K562 (cell line): ENCODE measurements at regions not wholly inside any gene's neighbourhood (a gene's known extent, or its start where the extent isn't known, plus 50 kb on each side); places are given as distances from the start of the nearest gene placed in this dataset.

Experiments used
- ATAC-seq: fragments of 200-7000 bp; cut with Tn5 transposase; 3 replicates; pipeline ENCODE4 v1.9.1; 2020; ENCODE audit warnings: moderate library complexity
- BruUV-seq: library from RNA; stranded (reverse); fragments of 400-500 nt; replicated peaks from 2 replicates; lab custom pipeline; 2021; lab: Mats Ljungman, UMichigan
- CTCF ChIA-PET: fragments of 300-600 bp; formaldehyde crosslinking; extraction: SDS; loops from one replicate; lab custom pipeline; 2021; ENCODE audit warnings: low intra/inter-chr PET ratio; lab: Yijun Ruan, JAX
- POLR2A ChIA-PET: fragments of 300-600, 350-650 bp; sonication (Branson Sonifier 250); formaldehyde crosslinking; extraction: SDS; loops from one replicate; lab custom pipeline; 2021; ENCODE audit warnings: antibody characterized with exemption, inconsistent platforms; lab: Yijun Ruan, JAX
- DNase-seq, 4 experiments: peaks; one replicate each; pipeline versions ENCODE4 v3.0.0 to v3.0.0-alpha.2; 2011 to 2018; ENCODE audit warnings: low spot score in 3 of 4, mixed read lengths in 3 of 4; ENCODE audit errors: extremely low read depth in 1 of 4
- FAIRE-seq: peaks from 2 replicates; lab custom pipeline; 2011; peaks lifted over from hg19 to GRCh38; lab: Jason Lieb, UNC
- H2AFZ ChIP-seq: 2 replicates; pipeline ENCODE4 v1.6.0; 2011; ENCODE audit warnings: low read depth, low read length, control low read depth, inconsistent platforms
- H3K27ac ChIP-seq: fragments of 200-600 bp; 3 replicates; pipeline ENCODE4 v1.8.0; 2011; ENCODE audit warnings: low read depth, mild to moderate bottlenecking, control low read depth, inconsistent platforms, low read length, moderate library complexity, mixed read lengths; ENCODE audit errors: extremely low read depth
- H3K27me3 ChIP-seq, 2 experiments: fragments of 300-600 bp in 1 of 2; 2 replicates in 1 of 2; 3 replicates in 1 of 2; pipeline versions ENCODE4 v1.6.0 to v1.8.0; 2011; ENCODE audit warnings: inconsistent platforms in 2 of 2, low read length in 2 of 2, mild to moderate bottlenecking in 1 of 2, mixed read lengths in 1 of 2, moderate library complexity in 1 of 2; ENCODE audit not compliant: control insufficient read depth in 2 of 2, insufficient read depth in 2 of 2
- H3K36me3 ChIP-seq: fragments of 300-600 bp; 3 replicates; pipeline ENCODE4 v1.8.0; 2011; ENCODE audit warnings: mild to moderate bottlenecking, low read length, inconsistent platforms; ENCODE audit not compliant: control insufficient read depth, insufficient read depth
- H3K4me1 ChIP-seq, 2 experiments: fragments of 200-600 bp in 1 of 2; replicated peaks in 1 of 2; 2 replicates in 1 of 2; 3 replicates in 1 of 2; pipeline versions ENCODE4 v1.5.1 to v1.8.0; 2011; ENCODE audit warnings: inconsistent platforms in 2 of 2, low read length in 2 of 2, mild to moderate bottlenecking in 1 of 2, mixed read lengths in 1 of 2, moderate library complexity in 1 of 2; ENCODE audit not compliant: control insufficient read depth in 2 of 2, insufficient read depth in 2 of 2
- H3K4me2 ChIP-seq: 2 replicates; pipeline ENCODE4 v1.6.1; 2011; ENCODE audit warnings: low read length, control low read depth, inconsistent platforms, mixed read lengths; ENCODE audit not compliant: insufficient read depth
- H3K4me3 ChIP-seq: fragments of 200-600 bp; sonication (generic), shearing (Covaris generic); 2 replicates; pipeline ENCODE4 v1.5.1; 2016; ENCODE audit warnings: control low read depth, inconsistent platforms
- H3K79me2 ChIP-seq: fragments of 200-600 bp; 3 replicates; pipeline ENCODE4 v1.8.0; 2011; ENCODE audit warnings: low read length, inconsistent platforms; ENCODE audit not compliant: control insufficient read depth, insufficient read depth
- H3K9ac ChIP-seq, 2 experiments: 2 replicates each; pipeline versions ENCODE4 v1.6.0 to v1.6.1; 2011; ENCODE audit warnings: low read depth in 2 of 2, low read length in 2 of 2, control low read depth in 1 of 2, inconsistent platforms in 1 of 2, mild to moderate bottlenecking in 1 of 2, mixed read lengths in 1 of 2; ENCODE audit not compliant: insufficient read depth in 1 of 2
- H3K9me1 ChIP-seq: one replicate; pipeline ENCODE4 v1.6.0; 2011; ENCODE audit warnings: inconsistent platforms, mild to moderate bottlenecking, low read length, moderate library complexity; ENCODE audit not compliant: control insufficient read depth, insufficient read depth
- H3K9me3 ChIP-seq: replicated peaks from 2 replicates; pipeline ENCODE4 v1.5.1; 2011; ENCODE audit warnings: low read depth, low read length, inconsistent platforms; ENCODE audit not compliant: control insufficient read depth, insufficient read depth
- H4K20me1 ChIP-seq: replicated peaks from 2 replicates; pipeline ENCODE4 v1.6.1; 2011; ENCODE audit warnings: low read length, inconsistent platforms, mixed read lengths; ENCODE audit not compliant: control insufficient read depth, insufficient read depth
- FOXA1 ChIP-seq: fragments of 450-650 bp; IDR thresholded peaks from 2 replicates; pipeline ENCODE4 v1.6.1; 2016; ENCODE audit warnings: mild to moderate bottlenecking, borderline replicate concordance
- ILF3 ChIP-seq: fragments of 450-650 bp; IDR thresholded peaks from 2 replicates; pipeline ENCODE4 v1.6.1; 2018; ENCODE audit warnings: antibody characterized with exemption, mild to moderate bottlenecking, moderate library complexity, borderline replicate concordance
- NEUROD1 ChIP-seq: fragments of 150-350 bp; IDR thresholded peaks from 2 replicates; pipeline ENCODE4 v1.6.1; 2014; ENCODE audit warnings: borderline replicate concordance, low read length, low read depth; ENCODE audit not compliant: partially characterized antibody
- PYGO2 ChIP-seq: fragments of 450-650 bp; IDR thresholded peaks from 2 replicates; pipeline ENCODE4 v1.6.1; 2016; ENCODE audit warnings: mild to moderate bottlenecking, missing genetic modification characterization, moderate library complexity, missing compliant biosample characterization
- SRSF3 ChIP-seq: fragments of 200-400 bp; formaldehyde crosslinking; IDR thresholded peaks from 2 replicates; pipeline ENCODE4 v1.6.1; 2016; ENCODE audit warnings: mild to moderate bottlenecking, low read length, moderate library complexity; ENCODE audit not compliant: insufficient read depth
- TAF9B ChIP-seq: fragments of 450-650 bp; IDR thresholded peaks from 2 replicates; pipeline ENCODE4 v1.6.1; 2018; ENCODE audit warnings: mild to moderate bottlenecking; ENCODE audit not compliant: partially characterized antibody
- WGBS: fragments of 100-300 bp; shearing (Covaris generic); methylation state at CpG from one replicate; pipeline ENCODE4 v1.1.6; 2016; ENCODE audit warnings: low coverage, mixed read lengths; ENCODE audit not compliant: insufficient coverage; ENCODE audit errors: missing lambda C conversion rate; 5-methylcytosine and 5-hydroxymethylcytosine counted together
- in situ Hi-C: fragments of 300-500 bp; cut with MboI; formaldehyde crosslinking; loops from 4 replicates; pipeline ENCODE4 v1.15.0; 2018; ENCODE audit warnings: inconsistent platforms, mixed read lengths
- intact Hi-C: fragments of 100-400 bp; cut with micrococcal nuclease; formaldehyde crosslinking; loops from 2 replicates; pipeline ENCODE4 v1.14.2; 2022
- TF ChIP-seq, protein P1 (sequence below): sonication (generic); formaldehyde crosslinking; IDR thresholded peaks from 2 replicates; pipeline ENCODE4 v1.8.0; 2022; ENCODE audit warnings: missing genetic modification reagents, mild to moderate bottlenecking, borderline replicate concordance
- TF ChIP-seq, protein P2 (sequence below): sonication (generic); formaldehyde crosslinking; IDR thresholded peaks from 2 replicates; pipeline ENCODE4 v1.8.1; 2023; ENCODE audit warnings: missing genetic modification reagents, mild to moderate bottlenecking, borderline replicate concordance

DNA sequence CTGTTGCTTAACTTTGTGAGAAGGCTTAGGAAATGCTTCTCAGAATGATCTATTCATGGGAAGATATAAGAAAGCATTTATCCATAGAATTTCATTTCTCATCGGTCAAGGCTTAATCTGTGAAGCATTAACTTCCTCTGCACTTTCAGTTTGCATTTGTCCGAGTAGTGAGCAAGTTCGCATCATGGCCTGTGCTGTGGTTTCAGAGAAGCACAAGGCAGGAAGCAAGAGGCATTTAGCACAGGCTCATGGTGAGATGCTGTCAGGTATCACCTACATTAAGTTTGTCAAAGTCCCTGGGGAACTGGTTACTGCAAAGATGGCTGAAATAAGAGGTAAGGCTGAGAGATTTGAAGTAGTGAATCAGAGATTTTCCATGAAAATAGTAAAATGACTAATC lies 244.9 kb downstream of the NAP1L3 start:
- no peaks in the 10 kb centered on the region for H3K36me3 ChIP-seq
- DNase-seq, result no peak
- no peaks in the 10 kb centered on the region for H3K9me3 ChIP-seq
- ATAC-seq, result no peak
- H3K9me1 ChIP-seq, result no peaks in the 10 kb centered on the region
- H3K27ac ChIP-seq, result no peak overlapping the region
- no TSS peak for BruUV-seq
- H3K9ac ChIP-seq, result no peak overlapping the region
- no peak for TF ChIP-seq FOXA1
- TF ChIP-seq, protein P1, sequence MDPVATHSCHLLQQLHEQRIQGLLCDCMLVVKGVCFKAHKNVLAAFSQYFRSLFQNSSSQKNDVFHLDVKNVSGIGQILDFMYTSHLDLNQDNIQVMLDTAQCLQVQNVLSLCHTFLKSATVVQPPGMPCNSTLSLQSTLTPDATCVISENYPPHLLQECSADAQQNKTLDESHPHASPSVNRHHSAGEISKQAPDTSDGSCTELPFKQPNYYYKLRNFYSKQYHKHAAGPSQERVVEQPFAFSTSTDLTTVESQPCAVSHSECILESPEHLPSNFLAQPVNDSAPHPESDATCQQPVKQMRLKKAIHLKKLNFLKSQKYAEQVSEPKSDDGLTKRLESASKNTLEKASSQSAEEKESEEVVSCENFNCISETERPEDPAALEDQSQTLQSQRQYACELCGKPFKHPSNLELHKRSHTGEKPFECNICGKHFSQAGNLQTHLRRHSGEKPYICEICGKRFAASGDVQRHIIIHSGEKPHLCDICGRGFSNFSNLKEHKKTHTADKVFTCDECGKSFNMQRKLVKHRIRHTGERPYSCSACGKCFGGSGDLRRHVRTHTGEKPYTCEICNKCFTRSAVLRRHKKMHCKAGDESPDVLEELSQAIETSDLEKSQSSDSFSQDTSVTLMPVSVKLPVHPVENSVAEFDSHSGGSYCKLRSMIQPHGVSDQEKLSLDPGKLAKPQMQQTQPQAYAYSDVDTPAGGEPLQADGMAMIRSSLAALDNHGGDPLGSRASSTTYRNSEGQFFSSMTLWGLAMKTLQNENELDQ (CRISPR knock-in tag), result no peak
- no peak for TF ChIP-seq ILF3
- TF ChIP-seq TAF9B, result no peak
- TF ChIP-seq NEUROD1, result no peak
- TF ChIP-seq SRSF3, result no peak
- TF ChIP-seq, protein P2, sequence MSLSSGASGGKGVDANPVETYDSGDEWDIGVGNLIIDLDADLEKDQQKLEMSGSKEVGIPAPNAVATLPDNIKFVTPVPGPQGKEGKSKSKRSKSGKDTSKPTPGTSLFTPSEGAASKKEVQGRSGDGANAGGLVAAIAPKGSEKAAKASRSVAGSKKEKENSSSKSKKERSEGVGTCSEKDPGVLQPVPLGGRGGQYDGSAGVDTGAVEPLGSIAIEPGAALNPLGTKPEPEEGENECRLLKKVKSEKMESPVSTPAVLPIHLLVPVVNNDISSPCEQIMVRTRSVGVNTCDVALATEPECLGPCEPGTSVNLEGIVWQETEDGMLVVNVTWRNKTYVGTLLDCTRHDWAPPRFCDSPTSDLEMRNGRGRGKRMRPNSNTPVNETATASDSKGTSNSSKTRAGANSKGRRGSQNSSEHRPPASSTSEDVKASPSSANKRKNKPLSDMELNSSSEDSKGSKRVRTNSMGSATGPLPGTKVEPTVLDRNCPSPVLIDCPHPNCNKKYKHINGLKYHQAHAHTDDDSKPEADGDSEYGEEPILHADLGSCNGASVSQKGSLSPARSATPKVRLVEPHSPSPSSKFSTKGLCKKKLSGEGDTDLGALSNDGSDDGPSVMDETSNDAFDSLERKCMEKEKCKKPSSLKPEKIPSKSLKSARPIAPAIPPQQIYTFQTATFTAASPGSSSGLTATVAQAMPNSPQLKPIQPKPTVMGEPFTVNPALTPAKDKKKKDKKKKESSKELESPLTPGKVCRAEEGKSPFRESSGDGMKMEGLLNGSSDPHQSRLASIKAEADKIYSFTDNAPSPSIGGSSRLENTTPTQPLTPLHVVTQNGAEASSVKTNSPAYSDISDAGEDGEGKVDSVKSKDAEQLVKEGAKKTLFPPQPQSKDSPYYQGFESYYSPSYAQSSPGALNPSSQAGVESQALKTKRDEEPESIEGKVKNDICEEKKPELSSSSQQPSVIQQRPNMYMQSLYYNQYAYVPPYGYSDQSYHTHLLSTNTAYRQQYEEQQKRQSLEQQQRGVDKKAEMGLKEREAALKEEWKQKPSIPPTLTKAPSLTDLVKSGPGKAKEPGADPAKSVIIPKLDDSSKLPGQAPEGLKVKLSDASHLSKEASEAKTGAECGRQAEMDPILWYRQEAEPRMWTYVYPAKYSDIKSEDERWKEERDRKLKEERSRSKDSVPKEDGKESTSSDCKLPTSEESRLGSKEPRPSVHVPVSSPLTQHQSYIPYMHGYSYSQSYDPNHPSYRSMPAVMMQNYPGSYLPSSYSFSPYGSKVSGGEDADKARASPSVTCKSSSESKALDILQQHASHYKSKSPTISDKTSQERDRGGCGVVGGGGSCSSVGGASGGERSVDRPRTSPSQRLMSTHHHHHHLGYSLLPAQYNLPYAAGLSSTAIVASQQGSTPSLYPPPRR (CRISPR knock-in tag), result no peak
- no peak for TF ChIP-seq PYGO2 (tag)
- ChIA-PET CTCF (no interaction called here), POLR2A (no interaction called here)
- no peaks in the 10 kb centered on the region for H4K20me1 ChIP-seq
- H3K4me1 ChIP-seq, result no peaks in the 10 kb centered on the region
- no peak for FAIRE-seq
- H3K4me2 ChIP-seq, result no peak overlapping the region
- H3K27me3 ChIP-seq, result no peaks in the 10 kb centered on the region
- no peak overlapping the region for H2AFZ ChIP-seq
- intact Hi-C loops, result no loop called here
- H3K4me3 ChIP-seq, result no peak overlapping the region
- in situ Hi-C loops, result no loop called here
- no peaks in the 10 kb centered on the region for H3K79me2 ChIP-seq
- 8% methylated on average over 2 of the region's 3 CpGs for WGBS
